HG03066 (cell line): ENCODE measurements at regions not wholly inside any gene's neighbourhood (a gene's known extent, or its start where the extent isn't known, plus 50 kb on each side); places are given as distances from the start of the nearest gene placed in this dataset.
A peak's percentile ranks its signal among the peaks of the same experiment; 100 is the strongest.

Experiments
- ATAC-seq: cut with Tn5 transposase; IDR thresholded peaks from one replicate; pipeline ENCODE4 v1.9.1; 2021; ENCODE audit warnings: low read depth; ENCODE audit not compliant: unreplicated experiment

- no peak for ATAC-seq
These were observed 175.4 kb upstream of the NFE2L3 start for GRCh38 chr7:25976630-25977029.

GRCh38 chr7:25978466-25978865, 173.5 kb upstream of the NFE2L3 start:
- ATAC-seq: no peak

- ATAC-seq: no peak
These were observed 172.4 kb upstream of the NFE2L3 start for GRCh38 chr7:25979605-25980004.

GRCh38 chr7:25982684-25983083, 169.3 kb upstream of the NFE2L3 start:
- no peak for ATAC-seq

- ATAC-seq: no peak
These were observed 166.8 kb upstream of the NFE2L3 start for GRCh38 chr7:25985196-25985595.

GRCh38 chr7:25988640-25989039, 163.4 kb upstream of the NFE2L3 start:
- no peak for ATAC-seq

- ATAC-seq: no peak
These were observed 162.8 kb upstream of the NFE2L3 start for GRCh38 chr7:25989140-25989705.

GRCh38 chr7:25994433-25994994, 157.5 kb upstream of the NFE2L3 start:
- no peak for ATAC-seq

- ATAC-seq: no peak
These were observed 156.8 kb upstream of the NFE2L3 start for GRCh38 chr7:25995216-25995615.

- no peak for ATAC-seq
These were observed 156.0 kb upstream of the NFE2L3 start for GRCh38 chr7:25996006-25996408.

- ATAC-seq: no peak
These were observed 153.5 kb upstream of the NFE2L3 start for GRCh38 chr7:25998499-25998898.

GRCh38 chr7:26000841-26001240, 151.2 kb upstream of the NFE2L3 start:
- ATAC-seq: no peak

- no peak for ATAC-seq
These were observed 150.2 kb upstream of the NFE2L3 start for GRCh38 chr7:26001662-26002244.

GRCh38 chr7:26005683-26006410, 146.2 kb upstream of the NFE2L3 start:
- no peak for ATAC-seq

- no peak for ATAC-seq
These were observed 145.6 kb upstream of the NFE2L3 start for GRCh38 chr7:26006426-26006825.

GRCh38 chr7:26007510-26007909, 144.5 kb upstream of the NFE2L3 start:
- ATAC-seq: no peak

GRCh38 chr7:26008428-26008827, 143.6 kb upstream of the NFE2L3 start:
- ATAC-seq: no peak

- ATAC-seq: peak; percentile 72
These were observed 140.8 kb upstream of the NFE2L3 start for GRCh38 chr7:26011039-26011696.

GRCh38 chr7:26013551-26014083, 138.4 kb upstream of the NFE2L3 start:
- no peak for ATAC-seq

GRCh38 chr7:26022982-26023381, 129.0 kb upstream of the NFE2L3 start:
- no peak for ATAC-seq

- ATAC-seq: no peak
These were observed 122.1 kb upstream of the NFE2L3 start for GRCh38 chr7:26029911-26030310.
